ENCODE measurements at regions not wholly inside any gene's neighbourhood (a gene's known extent, or its start where the extent isn't known, plus 50 kb on each side); places are given as distances from the start of the nearest gene placed in this dataset.

DNA sequence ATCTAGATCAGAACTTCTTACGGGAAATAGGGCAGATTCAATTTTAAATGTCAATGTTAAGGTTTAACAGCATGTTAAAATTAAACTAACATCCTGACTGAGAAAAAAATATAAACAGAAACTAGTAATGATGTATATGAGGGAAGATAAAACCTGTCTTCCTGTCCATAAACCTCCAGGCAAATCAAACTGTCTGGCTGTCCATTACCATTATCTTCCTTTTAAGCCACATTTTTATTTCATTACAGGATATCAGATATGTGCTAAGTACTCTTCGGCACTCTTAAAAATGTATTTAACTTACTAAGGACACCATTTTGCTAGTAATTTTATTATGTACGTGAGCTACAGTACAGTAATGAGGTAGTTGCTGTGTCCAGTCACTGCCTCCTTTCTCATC is 1461.7 kb upstream of the ALCAM start:
- TF ChIP-seq, protein P1, sequence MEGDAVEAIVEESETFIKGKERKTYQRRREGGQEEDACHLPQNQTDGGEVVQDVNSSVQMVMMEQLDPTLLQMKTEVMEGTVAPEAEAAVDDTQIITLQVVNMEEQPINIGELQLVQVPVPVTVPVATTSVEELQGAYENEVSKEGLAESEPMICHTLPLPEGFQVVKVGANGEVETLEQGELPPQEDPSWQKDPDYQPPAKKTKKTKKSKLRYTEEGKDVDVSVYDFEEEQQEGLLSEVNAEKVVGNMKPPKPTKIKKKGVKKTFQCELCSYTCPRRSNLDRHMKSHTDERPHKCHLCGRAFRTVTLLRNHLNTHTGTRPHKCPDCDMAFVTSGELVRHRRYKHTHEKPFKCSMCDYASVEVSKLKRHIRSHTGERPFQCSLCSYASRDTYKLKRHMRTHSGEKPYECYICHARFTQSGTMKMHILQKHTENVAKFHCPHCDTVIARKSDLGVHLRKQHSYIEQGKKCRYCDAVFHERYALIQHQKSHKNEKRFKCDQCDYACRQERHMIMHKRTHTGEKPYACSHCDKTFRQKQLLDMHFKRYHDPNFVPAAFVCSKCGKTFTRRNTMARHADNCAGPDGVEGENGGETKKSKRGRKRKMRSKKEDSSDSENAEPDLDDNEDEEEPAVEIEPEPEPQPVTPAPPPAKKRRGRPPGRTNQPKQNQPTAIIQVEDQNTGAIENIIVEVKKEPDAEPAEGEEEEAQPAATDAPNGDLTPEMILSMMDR (IDR thresholded peaks at IDR 0.05) = no peak
- no peak for TF ChIP-seq POLR2AphosphoS5 (IDR thresholded peaks at IDR 0.05)
- TF ChIP-seq POLR2A (IDR thresholded peaks at IDR 0.05) = no peak

Data from sigmoid colon (tissue), 4 donors.